A172 (cell line): ENCODE measurements at regions not wholly inside any gene's neighbourhood (a gene's known extent, or its start where the extent isn't known, plus 50 kb on each side); places are given as distances from the start of the nearest gene placed in this dataset.
A peak's percentile ranks its signal among the peaks of the same experiment; 100 is the strongest.
"Not testable (repeated sequence)": the region's sequence is repeated elsewhere in the genome, so short reads cannot be mapped to it uniquely, and the experiment has no call there.

Experiments
- DNase-seq: peaks from one replicate; pipeline ENCODE4 v3.0.0-alpha.2; 2015; ENCODE audit warnings: low spot score

DNA sequence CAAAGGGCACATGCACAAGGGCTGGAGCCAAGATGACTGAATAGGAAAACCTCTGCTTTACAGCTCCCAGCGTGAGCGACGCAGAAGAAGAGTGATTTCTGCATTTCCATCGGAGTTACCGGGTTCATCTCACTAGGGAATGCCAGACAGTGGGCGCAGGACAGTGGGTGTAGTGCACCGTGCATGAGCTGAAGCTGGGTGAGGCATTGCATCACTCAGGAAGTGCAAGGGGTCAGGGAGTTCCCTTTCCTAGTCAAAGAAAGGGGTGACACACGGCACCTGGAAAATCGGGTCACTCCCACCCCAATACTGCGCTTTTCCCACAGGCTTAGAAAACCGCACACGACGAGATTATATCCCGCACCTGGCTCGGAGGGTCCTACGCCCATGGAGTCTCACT, 64.5 kb upstream of the HTR1E start:
- not testable (repeated sequence) for DNase-seq

DNA sequence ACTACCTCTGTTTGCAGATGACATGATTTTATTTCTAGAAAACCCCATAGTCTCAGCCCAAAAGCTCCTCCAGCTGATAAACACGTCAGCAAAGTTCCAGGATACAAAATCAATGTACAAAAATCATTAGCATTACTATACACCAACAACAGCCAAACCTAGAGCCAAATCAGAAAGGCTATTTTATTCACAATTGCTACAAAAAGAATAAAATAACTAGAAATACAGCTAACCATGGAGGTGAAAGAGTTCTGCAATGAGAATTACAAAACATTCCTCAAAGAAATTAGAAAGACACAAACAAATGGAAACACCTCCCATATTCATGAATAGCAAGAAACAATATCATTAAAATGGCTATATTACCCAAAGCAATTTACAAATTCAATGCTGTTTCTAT, 65.6 kb upstream of the HTR1E start:
- DNase-seq: no peak

GRCh38 chr6:86869500-86869899, 67.8 kb upstream of the HTR1E start:
- no peak for DNase-seq

DNA sequence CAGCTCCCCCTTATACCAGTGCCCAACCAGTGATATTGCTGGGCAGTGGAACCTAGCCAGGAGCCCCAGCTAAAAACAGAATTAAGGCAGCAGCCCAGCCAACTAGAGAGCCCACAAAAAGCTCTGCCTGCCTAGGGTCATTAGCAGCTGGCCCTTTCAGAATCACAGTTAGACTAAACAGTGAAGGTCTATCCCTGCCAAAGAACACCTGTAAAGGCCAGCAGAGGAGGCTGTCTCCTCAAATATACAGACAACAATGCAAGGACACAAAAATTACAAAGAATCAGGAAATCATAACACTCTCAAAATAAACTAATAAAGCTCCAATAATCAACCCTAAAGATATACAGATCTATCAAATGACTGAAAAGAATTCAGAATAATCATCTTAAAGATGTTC, 77.8 kb upstream of the HTR1E start:
- no peak for DNase-seq

- no peak for DNase-seq
Observed at GRCh38 chr6:86858970-86859369, 78.4 kb upstream of the HTR1E start.

GRCh38 chr6:86857783-86858182, 79.5 kb upstream of the HTR1E start:
- DNase-seq: no peak

- peak; percentile 10 for DNase-seq
Observed at GRCh38 chr6:86856937-86857563, 80.3 kb upstream of the HTR1E start.

DNA sequence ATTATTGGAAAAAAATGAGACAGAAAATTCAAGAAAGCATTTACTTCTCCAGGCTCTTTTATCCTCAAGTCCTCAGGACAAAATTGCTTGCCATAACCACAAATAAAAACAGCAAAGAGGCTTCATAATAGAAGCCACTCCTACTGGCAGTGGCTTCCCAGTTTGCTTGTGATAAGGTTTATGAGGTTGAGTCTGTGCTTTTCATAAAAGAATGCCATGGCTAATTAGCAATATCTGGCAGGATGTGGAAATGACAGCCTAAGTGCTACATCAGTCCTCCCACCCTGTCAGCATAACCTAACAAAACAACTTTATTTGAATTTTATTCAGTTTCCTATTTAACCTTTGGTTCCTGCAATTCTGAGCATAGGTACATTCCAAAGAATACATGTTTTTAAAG, 80.9 kb upstream of the HTR1E start:
- DNase-seq: no peak

DNA sequence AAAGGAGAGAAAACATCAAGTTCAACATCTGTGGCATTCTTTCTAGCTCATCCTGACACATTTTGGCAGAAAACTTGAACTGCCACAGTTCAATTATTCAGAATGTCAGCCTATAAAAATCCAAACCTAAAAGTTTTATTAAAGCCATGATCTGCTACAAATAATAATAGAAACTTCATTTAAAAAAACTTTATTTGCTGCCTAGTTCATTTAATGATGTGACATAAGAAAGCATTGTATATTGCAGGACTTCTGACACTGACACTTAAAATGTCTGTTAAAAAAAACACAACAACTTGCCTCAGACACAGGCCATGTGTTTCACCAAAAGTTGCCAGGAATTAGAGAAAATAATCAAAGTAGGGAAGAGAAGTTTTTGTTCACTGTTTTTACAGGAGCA, 88.3 kb upstream of the HTR1E start:
- DNase-seq: no peak

DNA sequence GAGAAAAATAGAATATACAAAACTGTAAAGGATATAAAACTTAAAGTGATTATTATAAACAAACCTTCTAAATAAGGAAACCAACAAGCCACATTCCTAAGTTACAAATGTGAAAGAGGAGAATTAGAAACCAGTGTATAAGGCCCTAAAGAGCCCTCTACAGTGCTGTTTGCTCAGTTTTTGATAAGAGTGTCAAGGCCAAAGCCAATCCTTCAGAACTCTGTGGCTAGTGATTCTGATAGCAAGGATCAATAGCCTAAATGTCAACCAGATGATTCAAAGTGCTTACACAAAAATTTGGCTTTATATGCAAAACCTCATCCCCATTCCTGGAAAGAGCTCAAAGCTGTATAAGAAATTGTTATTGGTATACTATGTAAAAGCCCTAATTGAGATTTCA, 104.6 kb upstream of the HTR1E start:
- DNase-seq: no peak

DNA sequence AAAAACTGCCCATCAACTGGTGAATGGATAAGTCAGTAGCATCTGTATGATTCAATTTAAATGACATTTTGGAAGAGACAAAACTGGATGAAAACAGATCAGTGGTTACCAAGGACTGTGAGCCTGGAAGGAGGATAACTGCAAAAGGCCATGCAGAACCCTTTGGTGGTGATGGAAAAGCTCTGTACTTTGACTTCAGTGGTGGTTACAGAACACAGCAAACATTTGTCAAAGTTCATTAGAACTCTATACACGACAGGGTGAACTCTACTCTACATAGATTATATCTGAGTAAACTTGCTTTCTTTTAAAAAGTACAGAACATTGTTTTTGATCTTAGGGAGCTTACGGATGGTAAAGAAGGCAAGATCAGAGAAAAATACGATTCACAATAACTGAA, 111.9 kb upstream of the HTR1E start:
- DNase-seq: no peak

- no peak for DNase-seq
Observed at GRCh38 chr6:86822747-86823146, 114.6 kb upstream of the HTR1E start.

GRCh38 chr6:86820750-86821149, 116.6 kb upstream of the HTR1E start:
- no peak for DNase-seq

DNA sequence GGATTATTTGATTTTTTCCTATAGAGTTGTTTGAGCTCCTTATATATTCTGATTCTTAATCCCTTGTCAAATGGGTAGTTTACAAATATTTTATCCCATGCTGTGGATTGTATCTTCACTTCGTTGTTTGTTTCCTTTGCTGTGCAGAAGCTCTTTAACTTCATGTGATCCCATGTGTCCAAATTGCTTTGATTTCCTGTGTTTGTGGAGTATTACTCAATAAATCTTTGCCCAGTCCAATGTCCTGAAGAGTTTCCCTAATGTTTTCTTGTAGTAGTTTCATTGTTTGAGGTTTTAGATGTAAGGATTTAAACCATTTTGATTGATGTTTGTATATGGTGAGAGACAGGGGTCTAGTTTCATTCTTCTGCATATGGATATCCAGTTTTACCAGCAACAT, 143.7 kb upstream of the HTR1E start:
- DNase-seq: no peak

- no peak for DNase-seq
Observed at GRCh38 chr6:86791476-86791875, 145.9 kb upstream of the HTR1E start.

DNA sequence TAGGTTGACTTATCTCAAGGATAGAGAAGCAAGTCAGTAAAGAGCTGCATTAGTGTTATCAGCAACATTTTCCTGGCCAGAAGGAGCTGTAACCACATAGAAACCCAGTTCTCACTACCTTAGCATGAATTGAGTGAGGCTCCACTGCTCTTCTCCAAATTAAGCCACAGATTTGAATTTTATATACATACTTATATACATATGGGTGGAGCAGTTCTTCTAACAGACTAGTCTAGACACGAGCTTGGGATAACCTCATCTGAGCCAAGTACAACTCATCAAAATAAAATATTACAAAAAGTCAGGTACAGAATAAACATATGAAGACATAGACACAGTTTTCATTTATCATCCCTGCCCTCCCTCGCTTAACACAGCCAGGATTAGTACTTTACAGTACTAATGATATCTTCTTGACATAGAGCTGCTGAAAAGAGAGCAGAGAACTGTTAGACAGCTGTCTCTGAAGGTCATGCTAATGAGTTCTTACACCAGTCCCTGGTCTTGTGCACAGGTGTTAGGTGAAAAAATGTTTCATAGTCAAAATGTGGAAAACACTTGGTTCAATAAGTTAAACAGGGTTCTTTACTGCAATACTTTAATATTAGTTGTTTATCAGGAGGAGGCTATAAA, 147.4 kb upstream of the HTR1E start:
- no peak for DNase-seq

- no peak for DNase-seq
Observed at GRCh38 chr6:86782328-86782727, 155.0 kb upstream of the HTR1E start.

GRCh38 chr6:86780923-86781322, 156.4 kb upstream of the HTR1E start:
- no peak for DNase-seq

- DNase-seq: no peak
Observed at GRCh38 chr6:86775893-86776292, 161.4 kb upstream of the HTR1E start.

DNA sequence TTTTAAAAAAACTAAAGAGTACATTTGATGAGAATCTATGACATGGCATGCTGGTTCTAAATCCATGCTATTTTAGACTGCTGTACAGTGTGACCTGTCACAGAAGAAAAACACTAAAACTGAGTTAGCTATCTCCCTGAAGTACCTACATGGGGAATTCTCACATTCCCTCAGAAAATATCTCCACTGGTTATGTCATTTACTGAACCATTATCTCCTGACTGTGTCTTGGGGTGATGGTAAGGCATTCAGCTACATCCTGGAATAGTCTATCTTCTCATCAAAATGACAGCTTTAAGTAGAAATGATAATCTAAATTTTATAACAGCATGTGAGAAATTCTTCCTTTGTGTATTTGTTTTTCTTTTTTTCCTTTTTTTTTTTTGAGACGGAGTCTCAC, 172.1 kb upstream of the HTR1E start:
- no peak for DNase-seq

DNA sequence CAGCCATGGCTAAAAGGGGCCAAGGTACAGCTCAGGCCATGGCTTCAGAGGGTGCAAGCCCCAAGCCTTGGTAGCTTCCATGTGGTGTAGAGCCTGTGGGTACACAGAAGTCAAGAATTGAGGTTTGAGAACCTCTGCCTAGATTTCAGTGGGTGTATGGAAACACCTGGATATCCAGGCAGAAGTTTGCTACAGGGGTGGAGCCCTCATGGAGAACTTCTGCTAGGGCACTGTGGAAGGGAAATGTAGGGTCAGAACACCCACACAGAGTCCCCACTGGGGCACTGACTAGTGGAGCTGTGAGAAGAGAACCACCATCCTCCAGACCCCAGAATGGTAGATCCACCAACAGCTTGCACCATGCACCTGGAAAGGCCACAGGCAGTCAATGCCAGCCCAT, 177.4 kb upstream of the HTR1E start:
- DNase-seq: not testable (repeated sequence)

DNA sequence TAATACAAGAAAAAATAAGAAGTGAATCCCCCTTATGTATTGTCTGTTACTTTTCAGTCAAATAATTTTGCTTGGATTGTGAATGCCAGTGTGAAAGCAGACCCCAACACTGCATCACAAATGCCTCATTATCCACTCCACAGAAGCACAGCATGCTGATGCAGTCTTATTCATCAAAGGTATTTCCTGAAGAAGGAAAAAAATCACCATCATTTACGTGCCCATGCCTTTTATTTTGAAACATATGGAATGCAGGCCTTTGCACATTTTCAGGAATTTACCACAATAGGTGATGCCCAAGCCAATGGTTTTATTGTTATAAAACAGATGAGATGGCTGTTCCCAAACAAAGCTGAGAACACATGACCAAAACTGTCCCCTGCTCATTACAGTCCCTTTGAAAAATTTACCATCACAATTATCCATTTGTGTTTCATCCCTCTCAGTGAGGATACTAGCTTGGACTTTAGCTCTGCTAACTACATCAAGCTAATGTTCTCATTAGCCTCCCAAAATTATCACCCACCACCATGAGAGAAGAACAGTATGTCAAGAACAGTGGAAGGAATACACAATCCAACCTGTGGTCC, 180.6 kb upstream of the HTR1E start:
- no peak for DNase-seq

- no peak for DNase-seq
Observed at GRCh38 chr6:86744048-86744447, 193.3 kb upstream of the HTR1E start.

GRCh38 chr6:86738078-86738477, 199.2 kb upstream of the HTR1E start:
- DNase-seq: no peak
